A172 (cell line): ENCODE measurements at regions not wholly inside any gene's neighbourhood (a gene's known extent, or its start where the extent isn't known, plus 50 kb on each side); places are given as distances from the start of the nearest gene placed in this dataset.

Source experiments
- DNase-seq: peaks from one replicate; pipeline ENCODE4 v3.0.0-alpha.2; 2015; ENCODE audit warnings: low spot score

DNA sequence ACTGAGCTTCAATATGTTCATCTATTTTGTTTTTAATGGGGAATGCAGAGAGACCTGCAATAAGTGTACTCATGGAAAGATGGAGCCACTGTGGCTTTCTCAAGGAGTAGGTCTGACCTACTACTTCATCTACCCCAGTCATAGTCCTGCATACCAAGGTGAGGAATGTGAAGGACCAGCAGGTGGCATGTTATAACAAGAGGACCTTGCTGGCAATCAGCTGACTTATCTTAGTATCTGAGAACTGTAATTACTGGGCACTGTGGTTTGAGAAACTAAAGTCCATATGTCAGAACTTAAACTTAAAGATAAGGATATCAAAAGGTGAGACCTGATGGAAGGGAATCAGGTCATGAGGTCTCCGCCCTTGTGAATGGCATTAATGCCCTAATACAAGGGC lies 1104.2 kb downstream of the BCL11A start:
- DNase-seq, result no peak

DNA sequence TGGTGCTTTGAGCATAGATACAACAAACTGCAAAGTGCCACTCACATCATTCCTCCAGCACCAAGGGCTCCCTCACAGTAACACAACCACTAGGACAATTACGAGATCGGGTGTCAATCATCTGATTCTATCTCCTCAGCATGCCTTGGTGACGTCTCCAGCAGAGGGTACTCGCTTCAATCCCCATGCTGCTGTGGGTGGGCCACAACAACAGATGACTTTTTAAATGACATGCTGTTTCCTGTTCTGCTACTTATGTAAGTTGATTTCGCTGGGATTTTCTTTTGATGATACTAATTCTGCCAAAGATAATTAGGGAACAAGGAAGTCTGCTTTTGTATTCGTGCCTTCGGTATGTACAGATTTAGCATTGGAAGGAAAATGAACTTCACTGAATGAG lies 1113.0 kb downstream of the BCL11A start:
- no peak for DNase-seq

DNA sequence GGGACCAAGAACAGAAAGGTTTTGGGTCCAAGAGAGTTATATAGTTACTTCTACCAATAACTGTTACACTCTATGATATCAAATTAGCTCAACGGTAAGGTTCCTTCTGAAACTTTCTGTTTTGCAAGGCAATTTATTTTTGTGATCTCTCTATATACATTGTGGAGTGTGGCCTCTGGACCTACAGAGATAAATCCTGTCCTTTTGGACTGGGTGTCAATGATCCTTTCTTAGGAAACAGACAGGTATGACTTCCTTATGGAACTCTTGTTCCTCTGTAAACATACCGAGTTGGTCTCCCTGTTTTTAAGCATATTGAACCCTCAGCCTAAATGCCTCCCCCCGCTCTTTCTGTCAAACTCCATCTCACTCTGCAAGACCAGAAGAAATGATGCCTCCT lies 1117.8 kb downstream of the BCL11A start:
- no peak for DNase-seq

DNA sequence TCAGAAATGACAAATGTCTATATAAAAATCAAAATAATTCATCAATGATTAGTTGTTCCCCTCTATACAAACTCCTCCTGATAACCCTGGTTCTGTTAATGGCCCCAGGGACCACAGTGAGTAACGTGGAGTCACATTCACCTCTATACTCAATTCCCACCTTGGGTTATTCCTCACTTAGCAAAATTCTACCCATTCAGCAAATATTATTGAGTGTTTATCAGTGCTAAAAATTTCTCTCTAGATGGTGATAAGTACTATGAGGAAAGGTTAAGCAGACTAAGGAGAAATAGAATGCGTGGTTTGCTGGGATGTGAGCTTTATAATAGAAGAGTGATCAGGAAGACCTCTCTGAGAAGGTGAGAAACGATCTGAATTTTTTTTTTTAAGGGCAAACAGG lies 1124.5 kb downstream of the BCL11A start:
- no peak for DNase-seq

DNA sequence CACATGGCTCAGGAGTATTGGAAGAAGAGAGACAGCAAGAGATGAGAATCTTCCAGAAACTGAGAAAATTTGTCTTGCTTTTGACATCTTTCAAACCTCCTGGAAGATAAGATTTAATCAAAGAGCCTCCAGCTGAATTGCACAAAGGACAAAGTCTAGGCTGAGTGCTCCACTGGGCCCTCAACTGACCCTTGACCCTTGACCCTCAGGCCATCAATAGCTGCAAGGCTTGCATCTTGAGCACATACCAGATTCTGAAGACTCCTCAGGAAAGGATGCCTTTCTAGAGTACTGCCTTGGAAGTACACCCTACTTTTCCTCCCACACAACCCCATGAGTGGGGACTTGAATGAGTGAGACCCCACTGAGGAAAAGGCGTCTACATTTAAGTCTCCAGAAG lies 1125.5 kb downstream of the BCL11A start:
- no peak for DNase-seq

DNA sequence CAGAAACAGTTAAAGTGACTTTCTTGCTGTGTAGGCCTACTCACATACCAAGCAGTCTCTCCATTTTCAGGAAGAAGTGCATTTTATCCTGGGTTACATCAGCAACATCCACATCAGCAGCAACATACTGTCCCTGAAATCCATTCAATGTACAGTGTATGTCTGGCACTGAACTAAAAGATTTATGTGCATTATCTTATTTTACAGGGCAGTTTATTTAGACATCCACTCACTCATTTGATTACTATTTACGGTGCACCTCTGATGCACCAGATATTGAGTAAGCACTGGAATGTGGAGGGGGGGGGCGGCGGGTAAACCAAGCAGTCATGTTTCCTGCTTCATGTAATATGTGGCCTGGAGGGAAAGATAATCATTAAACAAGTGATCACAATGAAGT lies 1128.2 kb downstream of the BCL11A start:
- DNase-seq, result no peak

DNA sequence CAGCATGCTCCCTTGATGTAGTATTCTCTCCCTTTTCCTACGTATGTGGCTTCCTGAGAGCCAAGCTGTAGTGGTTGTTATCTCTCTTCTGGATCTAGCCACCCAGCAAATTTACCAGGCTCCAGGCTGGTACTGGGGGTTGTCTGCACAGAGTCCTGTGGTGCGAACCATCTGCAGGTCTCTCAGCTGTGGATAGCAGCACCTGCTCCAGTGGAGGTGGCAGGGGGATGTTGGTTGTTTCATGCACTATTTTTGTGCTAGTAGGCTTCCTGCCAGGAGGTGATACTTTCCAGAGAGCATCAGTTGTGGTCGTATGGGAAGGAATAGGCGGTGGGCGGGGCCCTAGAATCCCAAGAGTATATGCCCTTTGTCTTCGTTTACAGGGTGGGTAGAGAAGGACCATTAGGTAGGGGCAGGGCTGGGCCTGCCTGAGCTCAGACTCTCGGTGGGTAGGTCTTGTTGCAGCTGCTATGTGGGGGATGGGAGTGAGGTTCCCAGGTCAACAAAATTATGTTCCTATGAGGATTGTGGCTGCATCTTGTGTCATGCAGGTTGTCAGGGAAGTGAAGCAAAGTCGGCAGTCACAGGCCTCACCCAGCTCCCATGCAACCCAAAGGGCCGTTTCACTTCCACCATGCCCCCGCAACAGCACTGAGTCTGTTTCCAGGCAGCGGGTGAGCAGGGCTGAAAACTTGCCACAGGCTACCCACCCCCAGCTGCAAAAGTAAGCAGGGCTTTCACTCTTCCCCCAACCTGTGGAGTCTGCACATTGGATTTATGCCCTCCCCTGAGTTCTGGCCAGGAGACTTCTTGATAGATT lies 1139.5 kb downstream of the BCL11A start:
- no peak for DNase-seq

DNA sequence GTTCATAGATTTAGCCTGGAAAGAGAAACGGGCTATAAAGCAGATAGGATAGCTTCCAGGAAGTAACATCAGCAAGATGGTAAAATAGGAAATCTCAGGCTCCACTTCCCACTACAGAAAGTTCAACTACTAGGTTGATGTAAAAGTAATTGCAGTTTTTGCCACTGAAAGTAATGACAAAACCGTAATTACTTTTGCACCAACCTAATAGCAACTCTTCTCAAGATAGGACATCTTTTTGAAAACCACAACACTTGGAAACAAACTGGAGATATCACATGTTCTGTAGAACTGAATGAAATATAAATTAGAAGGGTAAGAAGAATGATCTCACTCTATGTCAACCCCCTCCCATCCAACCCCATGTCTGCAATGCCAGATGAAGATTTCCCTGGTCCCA lies 1154.3 kb downstream of the BCL11A start:
- DNase-seq, result no peak

DNA sequence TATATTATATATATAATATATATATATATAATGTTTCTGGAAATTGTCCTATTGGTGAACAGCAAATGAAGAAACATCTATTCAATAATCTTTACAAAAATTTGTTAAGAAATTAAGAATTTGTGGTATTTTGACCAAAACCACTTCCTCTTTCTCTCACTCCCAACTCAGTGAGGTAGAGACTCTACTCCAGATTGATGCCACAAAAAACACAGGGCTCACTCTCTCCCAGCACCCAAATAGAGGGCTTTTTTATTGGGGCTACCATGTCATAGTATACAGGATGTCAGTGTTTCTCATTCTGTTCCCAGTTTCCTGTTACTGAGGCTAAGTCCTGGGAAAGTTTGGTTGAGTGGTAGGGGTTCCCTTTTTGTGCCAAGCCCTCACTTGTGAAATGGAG lies 1155.4 kb downstream of the BCL11A start:
- DNase-seq, result no peak

DNA sequence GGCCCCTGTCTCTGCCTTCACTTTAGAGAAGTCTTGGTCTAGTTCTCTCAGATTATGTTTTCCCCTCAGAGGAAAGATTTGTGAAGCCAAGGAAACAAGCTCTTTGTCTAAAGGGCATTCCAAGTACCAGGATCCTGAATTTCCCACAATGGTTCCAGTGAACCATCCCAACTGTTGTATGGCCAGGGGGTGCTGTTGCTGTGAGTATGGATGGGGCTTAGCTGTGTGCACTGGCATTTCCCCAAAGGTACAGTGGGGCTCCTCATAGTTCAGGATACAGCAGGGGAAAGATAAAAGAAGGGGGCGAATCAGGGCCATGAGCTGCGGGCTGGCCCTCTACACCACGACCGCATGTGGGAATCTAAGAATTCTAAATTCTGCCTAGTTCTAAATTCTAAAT lies 1154.0 kb upstream of the FANCL start:
- no peak for DNase-seq

DNA sequence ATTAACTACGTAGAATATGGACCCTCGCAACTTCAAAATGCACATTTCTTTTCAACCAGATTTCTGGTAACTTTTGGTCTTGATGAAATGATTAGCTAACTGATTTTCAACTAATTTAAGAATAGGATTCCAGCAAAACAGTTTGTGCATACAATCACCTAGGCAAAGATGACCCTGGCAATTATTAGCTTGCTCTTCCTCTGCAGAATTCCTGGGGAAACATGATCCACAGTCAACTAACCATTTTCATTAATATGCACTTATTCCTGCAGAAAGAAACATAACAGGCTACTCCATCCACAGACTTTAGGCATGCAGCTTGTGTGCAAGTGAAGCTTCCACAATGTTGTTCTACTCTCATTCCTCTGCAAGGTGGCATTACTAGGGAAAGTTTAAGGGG lies 1150.8 kb upstream of the FANCL start:
- no peak for DNase-seq

DNA sequence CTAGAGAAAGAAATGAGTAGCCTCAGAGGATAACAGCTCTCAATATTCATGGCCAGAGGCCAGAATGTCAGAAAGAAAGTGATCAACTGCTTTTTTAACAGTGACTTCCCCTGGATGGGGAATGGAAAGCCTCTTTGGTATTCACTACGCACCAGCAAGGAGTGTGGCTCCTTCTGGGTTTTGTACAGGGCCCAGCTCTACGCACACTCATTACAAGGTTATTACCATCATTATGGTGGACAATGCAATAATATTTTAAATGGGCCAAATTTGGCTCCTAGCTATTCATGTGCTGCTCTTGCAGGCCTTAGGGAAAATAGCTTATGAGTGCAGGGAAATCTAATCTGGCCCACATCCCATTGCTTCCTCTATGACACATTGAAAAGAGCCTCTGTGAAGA lies 1149.5 kb upstream of the FANCL start:
- no peak for DNase-seq

DNA sequence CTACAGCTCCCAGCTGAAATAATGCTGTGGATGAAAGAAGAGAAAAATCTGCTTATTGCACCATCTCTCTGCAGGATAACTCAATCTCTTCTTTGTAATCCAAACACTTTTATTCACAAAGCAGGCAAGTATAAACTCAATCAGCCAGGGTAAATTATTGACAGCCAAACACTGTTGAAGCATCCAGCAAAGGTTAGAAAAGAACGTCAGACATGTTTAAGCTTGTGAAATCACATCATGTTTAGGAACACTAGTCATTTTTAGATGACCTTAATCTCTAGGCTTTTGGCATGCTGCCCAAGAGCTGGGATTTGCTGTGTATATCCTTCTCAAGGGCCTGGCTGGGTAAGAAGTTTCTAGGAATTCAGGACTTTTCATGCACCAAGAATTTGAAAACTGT lies 1148.1 kb upstream of the FANCL start:
- DNase-seq, result no peak

DNA sequence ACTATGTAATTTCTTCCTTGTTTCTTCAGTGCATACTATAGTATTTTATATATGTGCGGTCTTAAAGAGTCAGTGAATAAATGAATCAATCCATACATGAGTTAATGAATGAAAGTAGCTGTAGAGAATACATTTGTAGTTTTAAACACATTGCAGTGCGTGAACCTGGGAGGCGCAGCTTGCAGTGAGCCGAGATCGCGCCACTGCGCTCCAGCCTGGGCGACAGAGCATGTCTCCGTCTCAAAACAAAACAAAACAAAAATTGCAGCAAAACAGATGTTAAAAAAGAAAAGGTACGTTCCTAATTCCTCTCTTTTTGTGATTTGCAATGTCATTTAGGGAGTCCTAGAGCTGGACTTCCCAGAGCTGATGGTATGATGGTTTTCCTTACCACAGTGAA lies 1144.8 kb upstream of the FANCL start:
- DNase-seq, result no peak

DNA sequence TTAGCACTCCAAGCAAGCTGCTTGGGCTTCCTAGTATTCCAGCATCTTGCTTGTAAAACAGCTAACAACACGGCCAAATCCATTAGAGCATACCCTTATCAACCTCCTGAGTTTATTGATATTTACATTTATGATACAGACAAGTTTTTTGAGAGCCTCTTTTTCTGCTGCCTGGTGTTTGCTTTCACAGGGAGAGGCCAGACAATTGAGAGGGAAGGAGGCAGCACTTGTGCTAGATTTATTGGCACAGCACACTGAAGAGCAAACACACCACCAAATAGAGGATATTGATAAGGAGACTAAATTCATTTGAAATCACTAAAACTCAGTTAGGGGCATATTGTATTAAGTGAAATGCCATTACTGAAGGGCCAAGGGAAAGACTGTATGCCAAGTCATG lies 1142.3 kb upstream of the FANCL start:
- no peak for DNase-seq

DNA sequence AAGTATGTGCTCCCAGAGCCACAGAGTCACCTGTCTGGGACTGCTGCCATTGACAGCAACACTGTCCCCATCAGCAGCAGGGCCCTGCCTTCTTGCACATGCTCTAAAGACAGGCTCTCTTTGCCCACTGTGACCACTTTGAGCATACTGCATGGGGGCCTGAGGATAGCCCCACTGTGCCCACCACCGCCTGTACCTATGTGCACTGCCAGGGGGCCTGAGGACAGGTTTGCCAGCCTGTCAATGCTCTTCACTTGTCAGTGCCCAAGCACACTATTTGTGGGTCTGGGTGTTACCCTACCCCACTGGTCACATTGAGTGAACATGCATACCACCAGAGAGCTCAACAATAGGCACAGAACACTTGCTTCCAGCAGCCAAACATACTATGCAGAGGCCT lies 1137.0 kb upstream of the FANCL start:
- no peak for DNase-seq

DNA sequence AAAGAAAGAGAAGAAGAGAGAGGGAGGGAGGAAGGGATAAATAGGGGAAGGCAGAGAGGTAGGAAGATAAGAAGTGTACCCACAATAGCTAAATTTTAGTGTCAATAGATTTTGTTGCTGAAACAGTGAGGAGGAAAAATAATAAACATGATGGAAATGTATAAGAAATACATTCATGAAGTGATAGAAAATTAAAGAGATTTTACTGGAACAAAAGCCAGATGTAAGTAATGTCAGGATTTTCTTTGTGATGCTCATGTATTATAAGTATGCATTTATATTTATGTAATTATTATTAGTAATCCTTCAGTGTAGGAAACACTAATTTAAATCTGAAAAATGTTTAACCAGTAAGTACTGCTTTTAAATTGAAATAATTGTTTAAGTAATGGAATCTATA lies 1125.2 kb upstream of the FANCL start:
- no peak for DNase-seq

DNA sequence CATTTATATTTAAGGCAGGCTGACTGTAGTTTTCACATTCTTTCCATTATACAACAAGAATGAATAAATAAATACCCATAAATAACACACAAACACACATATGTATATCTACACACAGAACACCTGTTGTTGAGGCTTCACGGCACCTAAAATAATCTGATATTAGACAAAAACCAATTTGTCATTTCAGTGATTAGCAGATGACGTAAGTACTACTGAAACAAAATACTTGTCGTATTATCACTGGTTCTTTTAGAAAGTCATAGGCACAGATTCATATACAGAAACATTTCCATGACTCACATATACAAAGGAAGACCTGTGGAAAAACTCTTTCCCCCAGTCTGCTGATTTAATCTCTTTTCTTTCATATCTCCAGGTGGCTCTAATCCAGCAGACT lies 1113.4 kb upstream of the FANCL start:
- no peak for DNase-seq

DNA sequence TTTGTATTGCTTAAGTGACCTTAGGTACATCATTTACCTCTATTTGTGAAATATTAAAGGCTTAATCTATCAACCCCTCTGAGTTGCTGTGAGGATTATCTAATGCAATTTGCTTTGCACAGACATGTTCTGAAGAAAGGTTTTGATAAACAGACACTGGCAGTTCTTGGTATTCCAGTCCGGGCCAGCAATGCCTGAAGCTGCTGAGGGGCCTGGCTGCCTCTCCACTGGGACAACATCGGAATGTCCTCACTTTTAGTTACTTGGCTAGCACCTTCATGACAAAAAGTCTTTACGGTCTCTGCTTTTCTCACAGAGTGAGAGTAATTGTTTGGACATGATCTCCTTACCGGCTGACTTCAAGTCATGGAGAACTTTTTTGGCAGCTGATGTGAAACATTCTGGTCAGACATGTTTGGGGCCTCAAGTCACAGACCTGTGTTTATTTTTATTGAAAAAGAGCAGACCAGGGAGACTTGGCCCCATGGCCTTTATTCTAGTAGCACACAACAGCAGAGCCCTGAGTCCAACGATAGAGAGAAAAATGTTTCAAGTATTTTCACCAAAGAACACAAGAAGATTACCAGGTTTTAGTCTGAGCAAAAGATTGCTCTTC lies 1112.3 kb upstream of the FANCL start:
- no peak for DNase-seq

DNA sequence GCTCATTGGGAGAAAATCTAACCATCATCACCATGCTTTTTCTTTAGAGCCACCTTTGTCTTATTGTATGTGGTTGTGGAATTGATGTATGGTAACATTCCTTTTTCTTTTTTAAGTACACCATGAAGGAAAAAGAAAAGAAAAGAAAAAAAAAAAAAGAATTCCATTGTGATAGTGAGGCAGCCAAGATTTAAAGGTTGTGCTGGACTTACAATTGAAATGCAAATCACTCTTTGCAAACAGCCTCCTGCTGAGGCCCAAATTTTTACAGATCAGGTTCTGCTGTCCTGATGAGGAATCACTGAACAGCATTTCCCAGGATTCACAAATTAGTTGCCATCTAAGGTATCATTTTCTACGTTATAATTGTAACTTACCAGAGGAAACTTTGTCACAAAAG lies 1101.0 kb upstream of the FANCL start:
- no peak for DNase-seq

DNA sequence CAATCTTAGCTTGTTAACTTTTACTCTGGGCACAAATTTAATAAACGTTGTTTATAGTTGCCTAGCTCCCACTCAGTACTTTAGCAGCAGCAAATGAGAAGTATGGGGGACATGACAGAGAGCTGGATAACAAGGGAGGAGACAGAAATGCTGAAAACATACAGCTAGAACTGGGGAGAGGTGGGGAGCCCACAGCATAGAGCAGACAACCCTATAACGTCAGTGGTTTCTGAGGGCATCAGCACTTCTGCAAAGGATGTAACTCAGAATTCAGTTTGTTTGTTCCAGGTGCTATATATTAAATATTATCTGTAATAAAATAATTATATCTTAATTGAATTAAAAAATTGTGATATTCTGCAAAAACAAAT lies 1098.7 kb upstream of the FANCL start:
- no peak for DNase-seq

DNA sequence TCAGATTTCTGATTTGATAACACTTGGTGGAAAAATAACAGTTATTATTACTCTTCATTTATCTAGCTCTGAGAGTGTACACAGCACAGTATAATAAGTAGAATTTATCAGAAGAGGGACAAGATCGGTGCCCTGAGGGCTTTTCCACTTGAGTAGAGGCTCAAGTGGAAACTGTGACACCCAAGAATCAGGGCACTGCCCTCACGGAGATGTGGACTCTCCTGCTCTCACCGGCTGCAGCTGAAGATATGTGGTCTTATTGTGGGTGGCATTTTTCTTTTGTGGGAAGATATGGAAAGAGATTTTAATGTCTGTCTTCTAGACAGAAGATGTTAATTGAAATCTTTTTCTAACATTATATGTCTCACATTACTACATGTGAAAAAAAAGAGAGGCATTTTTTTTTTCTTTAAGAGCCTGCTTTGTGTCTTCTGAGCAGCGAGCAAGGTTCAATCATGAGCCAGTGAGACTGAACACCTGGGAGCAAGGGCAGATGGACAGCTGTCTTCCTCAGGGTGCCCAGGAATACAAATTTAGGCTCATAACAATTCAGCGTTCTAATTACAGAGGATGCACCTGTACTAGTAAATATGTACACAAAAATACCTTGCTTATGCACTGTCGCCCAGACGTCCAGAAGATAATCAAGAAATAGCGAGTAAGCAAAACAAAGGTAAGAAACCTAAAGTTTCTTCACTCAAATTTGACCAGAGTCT lies 1098.2 kb upstream of the FANCL start:
- DNase-seq, result no peak

DNA sequence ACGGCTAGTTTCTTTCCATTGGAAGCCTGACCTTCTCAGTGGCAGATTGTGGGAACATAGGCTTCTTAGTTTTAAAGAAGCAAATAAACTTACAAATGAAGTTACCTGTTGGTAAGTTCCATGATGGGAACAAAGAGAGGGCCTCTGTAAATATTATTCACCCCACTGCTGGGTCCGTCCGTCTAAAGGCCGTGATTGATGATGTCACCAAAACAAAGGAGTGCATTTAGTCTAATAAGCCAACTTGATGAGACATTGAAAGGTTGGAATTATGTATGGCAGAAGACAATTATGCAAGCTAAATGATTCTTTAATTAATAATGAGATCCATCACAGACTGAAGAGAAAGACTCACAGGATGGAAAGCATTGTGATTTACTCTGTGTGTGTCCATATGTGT lies 1091.9 kb upstream of the FANCL start:
- DNase-seq, result no peak
